ENCODE measurements at regions not wholly inside any gene's neighbourhood (a gene's known extent, or its start where the extent isn't known, plus 50 kb on each side); places are given as distances from the start of the nearest gene placed in this dataset.
A peak's percentile ranks its signal among the peaks of the same experiment; 100 is the strongest.

DNA sequence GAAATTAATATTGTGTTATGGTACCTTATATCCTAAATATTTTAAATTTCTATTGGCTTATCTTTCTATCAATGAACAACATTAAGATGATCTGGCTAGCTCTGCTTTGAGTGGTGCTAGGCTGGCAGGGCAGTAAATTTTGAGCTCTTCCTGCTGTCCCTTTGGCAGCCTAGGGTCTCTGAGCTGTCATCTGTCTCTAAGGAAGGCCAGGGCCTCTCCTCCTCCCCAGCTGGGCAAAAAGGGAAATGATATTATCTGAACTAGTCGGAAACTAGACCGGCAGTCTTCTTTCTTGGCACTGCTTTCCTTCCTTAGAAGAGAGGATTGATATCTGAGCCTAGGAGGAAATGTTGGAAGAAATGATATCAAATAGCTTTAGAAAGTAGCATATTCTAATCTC lies 176.7 kb upstream of the BTBD3 start:
- H3K4me1 ChIP-seq (ENCODE audit: control insufficient read depth in 2 of 2, insufficient read depth in 2 of 2, low read length in 2 of 2), result no peaks in the 10 kb centered on the region
- no peak overlapping the region for H3K9ac ChIP-seq (ENCODE audit: low read depth in 1 of 2, low read length in 2 of 2)
- no peaks in the 10 kb centered on the region for H3K27me3 ChIP-seq (ENCODE audit: control insufficient read depth in 2 of 2, insufficient read depth in 2 of 2, low read length in 2 of 2)
- H3K27ac ChIP-seq (ENCODE audit: low read depth in 2 of 2, low read length in 2 of 2), result no peak overlapping the region
- no peaks in the 10 kb centered on the region for H3K9me3 ChIP-seq (ENCODE audit: control insufficient read depth in 2 of 2, low read length in 2 of 2)
- no peaks in the 10 kb centered on the region for H3K36me3 ChIP-seq (ENCODE audit: control insufficient read depth in 2 of 2, insufficient read depth in 2 of 2, low read length in 2 of 2)
- no peak overlapping the region for H3K4me3 ChIP-seq (ENCODE audit: low read length in 2 of 2)

GRCh38 chr20:11745145-11745544 lies 172.5 kb upstream of the BTBD3 start:
- no peaks in the 10 kb centered on the region for H3K36me3 ChIP-seq (ENCODE audit: control insufficient read depth in 2 of 2, insufficient read depth in 2 of 2, low read length in 2 of 2)
- H3K4me3 ChIP-seq (ENCODE audit: low read length in 2 of 2), result no peak overlapping the region
- no peak overlapping the region for H3K9ac ChIP-seq (ENCODE audit: low read depth in 1 of 2, low read length in 2 of 2)
- no peaks in the 10 kb centered on the region for H3K27me3 ChIP-seq (ENCODE audit: control insufficient read depth in 2 of 2, insufficient read depth in 2 of 2, low read length in 2 of 2)
- H3K4me1 ChIP-seq (ENCODE audit: control insufficient read depth in 2 of 2, insufficient read depth in 2 of 2, low read length in 2 of 2), result no peaks in the 10 kb centered on the region
- no peaks in the 10 kb centered on the region for H3K9me3 ChIP-seq (ENCODE audit: control insufficient read depth in 2 of 2, low read length in 2 of 2)
- H3K27ac ChIP-seq (ENCODE audit: low read depth in 2 of 2, low read length in 2 of 2), result no peak overlapping the region

DNA sequence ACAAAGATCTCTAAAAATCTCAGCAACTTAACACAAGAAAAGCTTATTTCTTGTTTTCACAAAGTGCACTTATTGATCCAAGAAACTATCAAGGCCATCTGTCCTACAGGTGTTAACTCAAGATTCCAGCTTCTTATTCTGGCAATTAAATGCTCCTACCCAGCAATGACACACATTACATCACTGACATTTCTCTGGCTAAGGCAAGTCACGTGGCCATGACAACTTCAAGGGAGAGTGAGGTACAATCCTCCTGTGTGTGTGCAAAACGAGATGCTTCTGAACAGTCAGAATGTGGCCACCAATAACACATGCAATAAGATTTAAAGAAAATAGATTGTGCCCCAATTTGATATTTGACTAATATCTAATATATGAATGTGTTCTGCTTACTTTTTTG lies 169.3 kb upstream of the BTBD3 start:
- Histone ChIP-seq H3K4me1 (ENCODE audit: control insufficient read depth in 2 of 2, insufficient read depth in 2 of 2, low read length in 2 of 2) (no peaks in the 10 kb centered on the region), H3K27me3 (ENCODE audit: control insufficient read depth in 2 of 2, insufficient read depth in 2 of 2, low read length in 2 of 2) (no peaks in the 10 kb centered on the region), H3K9me3 (ENCODE audit: control insufficient read depth in 2 of 2, low read length in 2 of 2) (no peaks in the 10 kb centered on the region), H3K9ac (ENCODE audit: low read depth in 1 of 2, low read length in 2 of 2) (no peak overlapping the region), H3K4me3 (ENCODE audit: low read length in 2 of 2) (no peak overlapping the region), H3K27ac (ENCODE audit: low read depth in 2 of 2, low read length in 2 of 2) (no peak overlapping the region), H3K36me3 (ENCODE audit: control insufficient read depth in 2 of 2, insufficient read depth in 2 of 2, low read length in 2 of 2) (no peaks in the 10 kb centered on the region)

DNA sequence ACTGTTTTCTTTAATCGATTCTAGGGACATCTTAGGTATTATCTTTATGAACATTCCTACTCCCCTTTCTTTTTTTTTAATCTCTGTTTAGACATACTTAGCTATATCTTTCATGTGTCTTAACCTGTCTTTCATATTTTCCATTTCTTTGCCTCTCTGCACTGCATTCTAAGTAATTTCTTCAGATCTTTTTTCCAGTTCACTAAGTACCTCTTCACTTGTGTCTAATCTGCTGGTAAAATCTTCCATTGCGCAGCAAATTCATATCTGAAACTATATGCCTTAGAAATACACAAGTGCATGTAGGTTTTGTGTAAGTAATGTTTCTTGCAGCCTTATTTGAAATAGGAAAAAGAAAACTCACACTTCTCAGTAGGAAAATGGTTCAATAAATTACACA lies 165.4 kb upstream of the BTBD3 start:
- Histone ChIP-seq H3K9me3 (ENCODE audit: control insufficient read depth in 2 of 2, low read length in 2 of 2) (no peaks in the 10 kb centered on the region), H3K9ac (ENCODE audit: low read depth in 1 of 2, low read length in 2 of 2) (no peak overlapping the region), H3K4me1 (ENCODE audit: control insufficient read depth in 2 of 2, insufficient read depth in 2 of 2, low read length in 2 of 2) (peaks cover 0 to 9% of the 10 kb centered on the region in 2 donors), H3K36me3 (ENCODE audit: control insufficient read depth in 2 of 2, insufficient read depth in 2 of 2, low read length in 2 of 2) (no peaks in the 10 kb centered on the region), H3K27ac (ENCODE audit: low read depth in 2 of 2, low read length in 2 of 2) (no peak overlapping the region), H3K27me3 (ENCODE audit: control insufficient read depth in 2 of 2, insufficient read depth in 2 of 2, low read length in 2 of 2) (no peaks in the 10 kb centered on the region), H3K4me3 (ENCODE audit: low read length in 2 of 2) (no peak overlapping the region)

- no peak overlapping the region for H3K27ac ChIP-seq (ENCODE audit: low read depth in 2 of 2, low read length in 2 of 2)
- no peaks in the 10 kb centered on the region for H3K27me3 ChIP-seq (ENCODE audit: control insufficient read depth in 2 of 2, insufficient read depth in 2 of 2, low read length in 2 of 2)
- peak overlapping the region in 1 of 2 donors; percentile 16 for H3K4me3 ChIP-seq (ENCODE audit: low read length in 2 of 2)
- peaks cover 0 to 9% of the 10 kb centered on the region in 2 donors for H3K4me1 ChIP-seq (ENCODE audit: control insufficient read depth in 2 of 2, insufficient read depth in 2 of 2, low read length in 2 of 2)
- no peaks in the 10 kb centered on the region for H3K9me3 ChIP-seq (ENCODE audit: control insufficient read depth in 2 of 2, low read length in 2 of 2)
- no peak overlapping the region for H3K9ac ChIP-seq (ENCODE audit: low read depth in 1 of 2, low read length in 2 of 2)
- no peaks in the 10 kb centered on the region for H3K36me3 ChIP-seq (ENCODE audit: control insufficient read depth in 2 of 2, insufficient read depth in 2 of 2, low read length in 2 of 2)
Observed at GRCh38 chr20:11753155-11753554, 164.5 kb upstream of the BTBD3 start.

DNA sequence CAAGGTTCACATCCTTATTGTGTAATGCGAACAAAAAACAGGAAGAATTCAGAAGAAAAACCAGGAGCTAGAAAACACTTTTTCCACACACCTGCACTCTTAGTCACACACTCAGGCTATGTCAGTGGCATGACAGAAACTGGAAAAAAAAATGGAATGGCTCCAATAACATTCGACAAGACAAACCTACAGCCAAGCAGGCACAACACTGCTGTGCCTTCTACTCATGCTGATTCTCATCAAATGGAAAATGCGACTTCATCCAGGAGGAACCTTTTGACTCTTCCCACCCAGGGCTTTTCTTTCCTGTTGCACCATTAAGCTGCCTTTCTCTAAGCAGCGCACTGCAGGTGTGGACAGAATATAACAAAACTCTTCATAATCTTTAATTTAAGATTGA lies 163.2 kb upstream of the BTBD3 start:
- Histone ChIP-seq H3K36me3 (ENCODE audit: control insufficient read depth in 2 of 2, insufficient read depth in 2 of 2, low read length in 2 of 2) (no peaks in the 10 kb centered on the region), H3K9ac (ENCODE audit: low read depth in 1 of 2, low read length in 2 of 2) (no peak overlapping the region), H3K27me3 (ENCODE audit: control insufficient read depth in 2 of 2, insufficient read depth in 2 of 2, low read length in 2 of 2) (no peaks in the 10 kb centered on the region), H3K9me3 (ENCODE audit: control insufficient read depth in 2 of 2, low read length in 2 of 2) (no peaks in the 10 kb centered on the region), H3K4me3 (ENCODE audit: low read length in 2 of 2) (no peak overlapping the region), H3K4me1 (ENCODE audit: control insufficient read depth in 2 of 2, insufficient read depth in 2 of 2, low read length in 2 of 2) (peaks cover 0 to 9% of the 10 kb centered on the region in 2 donors), H3K27ac (ENCODE audit: low read depth in 2 of 2, low read length in 2 of 2) (no peak overlapping the region)

DNA sequence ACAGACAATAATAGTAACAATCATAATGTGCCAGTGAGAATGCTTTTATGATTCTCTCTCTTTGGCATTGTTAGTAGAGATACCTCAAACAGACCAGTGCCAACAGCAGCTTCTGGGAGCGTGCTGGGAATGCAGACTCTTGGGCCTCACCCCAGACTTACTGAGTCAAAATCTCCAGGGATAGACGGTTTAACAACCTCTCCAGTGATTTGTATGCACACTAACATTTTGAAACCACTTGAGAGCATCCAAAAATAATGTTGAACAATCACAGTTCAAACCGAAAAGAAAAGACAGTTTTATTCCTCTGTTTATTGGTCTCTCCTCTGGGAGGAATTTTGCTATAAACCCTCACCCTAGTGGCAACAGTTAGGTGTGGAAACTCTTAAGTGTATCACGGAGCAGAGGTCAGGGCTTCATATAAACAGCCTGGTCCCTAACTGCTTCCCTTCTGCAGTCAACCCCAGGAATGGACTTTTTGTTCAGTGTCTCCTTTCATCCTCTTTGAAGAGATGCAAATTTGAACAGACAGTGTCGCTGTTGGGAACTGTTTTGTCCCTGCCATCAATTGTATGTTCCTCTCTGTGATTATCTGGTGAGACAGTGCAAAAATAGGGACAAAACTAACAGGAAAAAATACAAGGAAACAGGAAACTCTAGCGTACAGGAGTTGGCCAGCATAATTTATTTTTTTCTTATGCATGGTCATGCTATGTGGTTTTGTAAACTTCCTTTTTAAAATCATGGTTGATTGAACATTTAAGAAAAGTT lies 162.4 kb upstream of the BTBD3 start:
- no peak overlapping the region for H3K9ac ChIP-seq (ENCODE audit: low read depth in 1 of 2, low read length in 2 of 2)
- no peak overlapping the region for H3K27ac ChIP-seq (ENCODE audit: low read depth in 2 of 2, low read length in 2 of 2)
- peaks cover 0 to 9% of the 10 kb centered on the region in 2 donors for H3K4me1 ChIP-seq (ENCODE audit: control insufficient read depth in 2 of 2, insufficient read depth in 2 of 2, low read length in 2 of 2)
- H3K9me3 ChIP-seq (ENCODE audit: control insufficient read depth in 2 of 2, low read length in 2 of 2), result no peaks in the 10 kb centered on the region
- no peaks in the 10 kb centered on the region for H3K36me3 ChIP-seq (ENCODE audit: control insufficient read depth in 2 of 2, insufficient read depth in 2 of 2, low read length in 2 of 2)
- H3K4me3 ChIP-seq (ENCODE audit: low read length in 2 of 2), result no peak overlapping the region
- H3K27me3 ChIP-seq (ENCODE audit: control insufficient read depth in 2 of 2, insufficient read depth in 2 of 2, low read length in 2 of 2), result no peaks in the 10 kb centered on the region

DNA sequence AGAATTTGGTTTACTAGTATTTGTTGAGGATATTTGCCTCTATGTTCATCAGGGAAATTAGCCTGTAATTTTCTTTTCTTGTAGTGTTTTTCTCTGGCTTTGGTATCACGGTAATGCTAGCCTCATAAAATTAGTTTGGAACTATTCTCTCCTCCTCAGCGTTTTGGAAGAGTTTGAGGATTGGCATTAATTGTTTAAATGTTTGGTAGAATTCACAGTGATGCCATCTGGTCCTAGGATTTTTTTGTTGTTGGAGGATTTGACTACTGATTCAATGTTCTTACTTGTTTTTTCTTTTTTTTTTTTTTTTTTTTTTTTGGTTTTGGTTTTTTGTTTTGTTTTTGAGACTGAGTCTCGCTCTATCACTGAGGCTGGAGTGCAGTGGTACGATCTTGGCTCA lies 156.2 kb upstream of the BTBD3 start:
- no peak overlapping the region for H3K9ac ChIP-seq (ENCODE audit: low read depth in 1 of 2, low read length in 2 of 2)
- no peak overlapping the region for H3K27ac ChIP-seq (ENCODE audit: low read depth in 2 of 2, low read length in 2 of 2)
- H3K9me3 ChIP-seq (ENCODE audit: control insufficient read depth in 2 of 2, low read length in 2 of 2), result no peaks in the 10 kb centered on the region
- H3K4me3 ChIP-seq (ENCODE audit: low read length in 2 of 2), result no peak overlapping the region
- H3K36me3 ChIP-seq (ENCODE audit: control insufficient read depth in 2 of 2, insufficient read depth in 2 of 2, low read length in 2 of 2), result no peaks in the 10 kb centered on the region
- no peaks in the 10 kb centered on the region for H3K4me1 ChIP-seq (ENCODE audit: control insufficient read depth in 2 of 2, insufficient read depth in 2 of 2, low read length in 2 of 2)
- H3K27me3 ChIP-seq (ENCODE audit: control insufficient read depth in 2 of 2, insufficient read depth in 2 of 2, low read length in 2 of 2), result no peaks in the 10 kb centered on the region

DNA sequence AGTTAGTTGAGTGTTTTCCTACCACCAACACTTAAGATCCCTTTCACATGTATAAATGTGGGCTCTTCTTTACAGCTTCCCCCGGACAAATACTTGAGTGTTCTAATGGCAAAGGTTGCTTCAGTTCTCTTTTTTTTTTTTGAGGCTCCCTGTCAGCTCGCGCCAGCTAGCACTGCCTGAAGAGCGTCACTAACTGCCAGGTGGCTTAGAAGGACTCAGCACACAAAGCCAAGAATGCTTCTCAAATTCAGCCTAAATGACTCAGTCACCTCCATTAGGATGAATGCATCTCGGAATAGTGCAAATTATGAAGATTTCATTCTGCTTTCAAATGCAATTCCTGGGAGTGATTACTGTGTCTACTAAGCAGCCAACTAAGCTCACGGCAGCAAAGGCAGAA lies 150.7 kb upstream of the BTBD3 start:
- Histone ChIP-seq H3K4me1 (ENCODE audit: control insufficient read depth in 2 of 2, insufficient read depth in 2 of 2, low read length in 2 of 2) (no peaks in the 10 kb centered on the region), H3K27ac (ENCODE audit: low read depth in 2 of 2, low read length in 2 of 2) (no peak overlapping the region)

GRCh38 chr20:11769825-11770224 lies 147.9 kb upstream of the BTBD3 start:
- H3K27ac ChIP-seq (ENCODE audit: low read depth in 2 of 2, low read length in 2 of 2), result no peak overlapping the region
- no peaks in the 10 kb centered on the region for H3K36me3 ChIP-seq (ENCODE audit: control insufficient read depth in 2 of 2, insufficient read depth in 2 of 2, low read length in 2 of 2)
- H3K4me3 ChIP-seq (ENCODE audit: low read length in 2 of 2), result no peak overlapping the region
- no peaks in the 10 kb centered on the region for H3K27me3 ChIP-seq (ENCODE audit: control insufficient read depth in 2 of 2, insufficient read depth in 2 of 2, low read length in 2 of 2)
- H3K9me3 ChIP-seq (ENCODE audit: control insufficient read depth in 2 of 2, low read length in 2 of 2), result no peaks in the 10 kb centered on the region
- H3K4me1 ChIP-seq (ENCODE audit: control insufficient read depth in 2 of 2, insufficient read depth in 2 of 2, low read length in 2 of 2), result no peaks in the 10 kb centered on the region
- no peak overlapping the region for H3K9ac ChIP-seq (ENCODE audit: low read depth in 1 of 2, low read length in 2 of 2)

More for the DNA sequence above, 150.7 kb upstream of the BTBD3 start:
- Histone ChIP-seq H3K36me3 (ENCODE audit: control insufficient read depth in 2 of 2, insufficient read depth in 2 of 2, low read length in 2 of 2) (no peaks in the 10 kb centered on the region), H3K9me3 (ENCODE audit: control insufficient read depth in 2 of 2, low read length in 2 of 2) (no peaks in the 10 kb centered on the region), H3K4me3 (ENCODE audit: low read length in 2 of 2) (no peak overlapping the region), H3K9ac (ENCODE audit: low read depth in 1 of 2, low read length in 2 of 2) (no peak overlapping the region), H3K27me3 (ENCODE audit: control insufficient read depth in 2 of 2, insufficient read depth in 2 of 2, low read length in 2 of 2) (no peaks in the 10 kb centered on the region)
